IMR-90 (cell line): ENCODE measurements at regions not wholly inside any gene's neighbourhood (a gene's known extent, or its start where the extent isn't known, plus 50 kb on each side); places are given as distances from the start of the nearest gene placed in this dataset.

Experiments
- ATAC-seq: fragments of 200-7000 bp; cut with Tn5 transposase; 2 replicates; pipeline ENCODE4 v1.9.1; 2020; ENCODE audit warnings: low read depth, mild to moderate bottlenecking, moderate library complexity
- BruUV-seq: library from RNA; stranded (reverse); fragments of 400-500 nt; replicated peaks from 2 replicates; lab custom pipeline; 2021; lab: Mats Ljungman, UMichigan
- CTCF ChIA-PET: fragments of 300-600 bp; formaldehyde crosslinking; extraction: SDS; loops from one replicate; lab custom pipeline; 2021; ENCODE audit warnings: antibody characterized with exemption; lab: Yijun Ruan, JAX
- POLR2A ChIA-PET: fragments of 300-600 bp; sonication (Branson Sonifier 250); formaldehyde crosslinking; loops from one replicate; lab custom pipeline; 2022; ENCODE audit warnings: antibody characterized with exemption; ENCODE audit not compliant: unreplicated experiment; lab: Charles Lee
- DNase-seq: peaks from one replicate; pipeline ENCODE4 v3.0.0; 2013
- H2AFZ ChIP-seq: replicated peaks from 2 replicates; pipeline ENCODE3; 2013; ENCODE audit warnings: low read length, mild to moderate bottlenecking; ENCODE audit not compliant: poor library complexity
- H2AK5ac ChIP-seq: 2 replicates; pipeline ENCODE4 v1.6.1; 2013; ENCODE audit warnings: low read depth, low read length, inconsistent platforms
- H2AK9ac ChIP-seq: replicated peaks from 2 replicates; pipeline ENCODE3; 2013; ENCODE audit warnings: mild to moderate bottlenecking, low read depth, low read length, moderate library complexity; ENCODE audit not compliant: poor library complexity
- H2BK120ac ChIP-seq: 2 replicates; pipeline ENCODE4 v1.6.1; 2013; ENCODE audit warnings: low read depth, low read length, inconsistent platforms
- H2BK15ac ChIP-seq: 3 replicates; pipeline ENCODE4 v1.6.1; 2013; ENCODE audit warnings: low read depth, low read length, inconsistent platforms
- H2BK20ac ChIP-seq: 2 replicates; pipeline ENCODE4 v1.6.1; 2013; ENCODE audit warnings: low read depth, mild to moderate bottlenecking, inconsistent platforms, low read length, moderate library complexity
- H2BK5ac ChIP-seq: 2 replicates; pipeline ENCODE4 v1.6.1; 2013; ENCODE audit warnings: mild to moderate bottlenecking, low read depth, low read length, inconsistent platforms; ENCODE audit not compliant: poor library complexity, severe bottlenecking
- H3K14ac ChIP-seq: replicated peaks from 2 replicates; pipeline ENCODE4 v1.6.1; 2013; ENCODE audit warnings: low read depth, low read length, inconsistent platforms
- H3K18ac ChIP-seq: 2 replicates; pipeline ENCODE4 v1.6.1; 2013; ENCODE audit warnings: low read depth, low read length, control low read depth
- H3K23ac ChIP-seq: 2 replicates; pipeline ENCODE4 v1.6.1; 2013; ENCODE audit warnings: low read depth, low read length, inconsistent platforms
- H3K27ac ChIP-seq: 2 replicates; pipeline ENCODE4 v1.5.1; 2013; ENCODE audit warnings: mild to moderate bottlenecking, control low read depth, low read length; ENCODE audit not compliant: insufficient read depth
- H3K27me3 ChIP-seq: 2 replicates; pipeline ENCODE4 v1.6.1; 2013; ENCODE audit warnings: low read length; ENCODE audit not compliant: control insufficient read depth, insufficient read depth
- H3K36me3 ChIP-seq: 2 replicates; pipeline ENCODE4 v1.6.1; 2013; ENCODE audit warnings: low read length, mixed read lengths; ENCODE audit not compliant: control insufficient read depth, insufficient read depth
- H3K4ac ChIP-seq: 2 replicates; pipeline ENCODE4 v1.6.1; 2013; ENCODE audit warnings: low read depth, low read length, inconsistent platforms
- H3K4me1 ChIP-seq: 2 replicates; pipeline ENCODE4 v1.6.1; 2013; ENCODE audit warnings: low read length, mixed read lengths; ENCODE audit not compliant: control insufficient read depth, insufficient read depth
- H3K4me2 ChIP-seq: 2 replicates; pipeline ENCODE4 v1.6.1; 2013; ENCODE audit warnings: low read depth, mild to moderate bottlenecking, control low read depth, low read length, moderate library complexity
- H3K4me3 ChIP-seq: 2 replicates; pipeline ENCODE4 v1.5.1; 2013; ENCODE audit warnings: low read depth, mild to moderate bottlenecking, control low read depth, low read length, moderate library complexity; ENCODE audit not compliant: insufficient read depth
- H3K56ac ChIP-seq: 2 replicates; pipeline ENCODE4 v1.6.1; 2013; ENCODE audit warnings: low read length, inconsistent platforms; ENCODE audit not compliant: insufficient read depth; ENCODE audit errors: extremely low read depth
- H3K79me1 ChIP-seq, 2 experiments: 2 replicates each; pipeline ENCODE4 v1.6.1; 2013; ENCODE audit warnings: low read length in 2 of 2, inconsistent platforms in 1 of 2, low read depth in 1 of 2
- H3K9ac ChIP-seq: 2 replicates; pipeline ENCODE4 v1.6.1; 2013; ENCODE audit warnings: low read depth, low read length, control low read depth
- H3K9me1 ChIP-seq: 2 replicates; pipeline ENCODE4 v1.6.1; 2013; ENCODE audit warnings: low read length, inconsistent platforms; ENCODE audit not compliant: insufficient read depth
- H3K9me3 ChIP-seq: 2 replicates; pipeline ENCODE4 v1.6.1; 2013; ENCODE audit warnings: low read length; ENCODE audit not compliant: control insufficient read depth, insufficient read depth
- H4K20me1 ChIP-seq: 2 replicates; pipeline ENCODE4 v1.6.1; 2013; ENCODE audit warnings: low read length, inconsistent platforms; ENCODE audit not compliant: insufficient read depth
- H4K5ac ChIP-seq: 2 replicates; pipeline ENCODE4 v1.6.1; 2013; ENCODE audit warnings: mild to moderate bottlenecking, low read depth, low read length, control low read depth
- H4K8ac ChIP-seq, 2 experiments: 2 replicates each; pipeline ENCODE4 v1.6.1; 2013; ENCODE audit warnings: low read depth in 2 of 2, low read length in 2 of 2, control low read depth in 1 of 2, inconsistent platforms in 1 of 2
- H4K91ac ChIP-seq: 2 replicates; pipeline ENCODE4 v1.6.1; 2013; ENCODE audit warnings: low read depth, low read length, inconsistent platforms; ENCODE audit not compliant: insufficient read depth
- CHD1 ChIP-seq: IDR thresholded peaks from 2 replicates; pipeline ENCODE4 v1.6.1; 2012; ENCODE audit warnings: low read depth, low read length, improper control_type of control experiment
- MXI1 ChIP-seq: IDR thresholded peaks from 2 replicates; pipeline ENCODE4 v1.6.1; 2012; ENCODE audit warnings: low read depth, mild to moderate bottlenecking, low read length, moderate library complexity, borderline replicate concordance
- POLR2A ChIP-seq: IDR thresholded peaks from 2 replicates; pipeline ENCODE4 v1.6.1; 2012; ENCODE audit warnings: mild to moderate bottlenecking, low read depth, low read length
- RFX5 ChIP-seq: IDR thresholded peaks from 2 replicates; pipeline ENCODE4 v1.8.0; 2012; ENCODE audit warnings: low read depth, mild to moderate bottlenecking, low read length, moderate library complexity
- SMC3 ChIP-seq: fragments of 150-350 bp; IDR thresholded peaks from 2 replicates; pipeline ENCODE4 v1.6.1; 2016; ENCODE audit warnings: low read depth, mild to moderate bottlenecking, antibody characterized with exemption, low read length, moderate library complexity
- WGBS, 2 experiments: methylation state at CpG; one replicate each; pipeline versions ENCODE4 v1.1.5 to v1.1.7; 2013; ENCODE audit warnings: missing lambda C conversion rate in 2 of 2; ENCODE audit not compliant: insufficient read length in 1 of 2; ENCODE audit errors: extremely low coverage in 2 of 2; 5-methylcytosine and 5-hydroxymethylcytosine counted together
- dilution Hi-C: fragments of 300-500 bp; cut with HindIII; formaldehyde crosslinking; loops from one replicate; pipeline ENCODE4 v1.14.3; 2018; ENCODE audit warnings: low sequenced_read_pairs; ENCODE audit not compliant: unreplicated experiment
- in situ Hi-C: fragments of 300-500 bp; cut with MboI; formaldehyde crosslinking; loops from 3 replicates; pipeline ENCODE4 v1.14.3; 2019; ENCODE audit warnings: low sequenced_read_pairs, inconsistent platforms, mixed read lengths
- intact Hi-C: fragments of 100-400 bp; cut with micrococcal nuclease; formaldehyde crosslinking; loops from 2 replicates; pipeline ENCODE4 v1.10.0; 2022
- TF ChIP-seq, protein P1 (sequence below): fragments of 150-350 bp; IDR thresholded peaks from 2 replicates; pipeline ENCODE4 v1.6.1; 2016; ENCODE audit warnings: low read depth, mild to moderate bottlenecking, low read length, moderate library complexity, borderline replicate concordance

DNA sequence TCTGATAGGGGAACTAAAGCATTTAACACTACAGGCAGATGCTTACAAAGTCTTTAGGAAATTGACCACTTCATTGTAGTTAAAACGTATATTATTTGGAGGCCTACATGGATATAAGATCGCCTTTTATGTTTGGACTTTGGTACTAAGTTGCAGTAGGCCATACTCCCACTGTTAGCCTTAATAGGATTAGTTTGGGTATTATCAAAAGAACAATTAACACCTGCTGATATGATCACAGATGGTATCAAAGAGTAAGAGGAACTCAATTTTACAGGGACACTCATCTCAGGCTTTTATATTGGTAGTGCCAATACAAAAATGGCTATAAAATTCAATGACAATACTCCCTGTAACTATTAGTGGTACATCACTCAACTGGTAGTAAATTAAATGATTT is 1183.0 kb downstream of the MAT2B start:
- Histone ChIP-seq H4K91ac (no peak overlapping the region), H3K18ac (no peak overlapping the region), H2BK120ac (no peak overlapping the region), H3K79me1 (no peaks in the 10 kb centered on the region), H2BK20ac (no peak overlapping the region), H3K27me3 (no peaks in the 10 kb centered on the region), H3K36me3 (no peaks in the 10 kb centered on the region), H3K4me1 (no peaks in the 10 kb centered on the region), H3K23ac (no peak overlapping the region), H2BK5ac (no peak overlapping the region), H3K4me2 (no peak overlapping the region), H4K8ac (no peak overlapping the region), H3K9me3 (no peaks in the 10 kb centered on the region), H2AK9ac (no peak overlapping the region), H4K5ac (no peak overlapping the region), H3K9ac (no peak overlapping the region), H3K4ac (no peak overlapping the region), H2AFZ (no peak overlapping the region), H3K56ac (no peak overlapping the region), H2AK5ac (no peak overlapping the region), H4K20me1 (no peaks in the 10 kb centered on the region), H3K4me3 (no peak overlapping the region), H3K27ac (no peak overlapping the region), H3K9me1 (no peaks in the 10 kb centered on the region), H2BK15ac (no peak overlapping the region), H3K14ac (no peak overlapping the region)
- DNase-seq = no peak
- in situ Hi-C loops (no loop called here), dilution Hi-C loops (no loop called here), intact Hi-C loops (no loop called here)
- no peak for ATAC-seq
- ChIA-PET CTCF (no interaction called here), POLR2A (no interaction called here)
- TF ChIP-seq SMC3 = no peak
- TF ChIP-seq POLR2A = no peak
- no peak for TF ChIP-seq MXI1
- TF ChIP-seq, protein P1, sequence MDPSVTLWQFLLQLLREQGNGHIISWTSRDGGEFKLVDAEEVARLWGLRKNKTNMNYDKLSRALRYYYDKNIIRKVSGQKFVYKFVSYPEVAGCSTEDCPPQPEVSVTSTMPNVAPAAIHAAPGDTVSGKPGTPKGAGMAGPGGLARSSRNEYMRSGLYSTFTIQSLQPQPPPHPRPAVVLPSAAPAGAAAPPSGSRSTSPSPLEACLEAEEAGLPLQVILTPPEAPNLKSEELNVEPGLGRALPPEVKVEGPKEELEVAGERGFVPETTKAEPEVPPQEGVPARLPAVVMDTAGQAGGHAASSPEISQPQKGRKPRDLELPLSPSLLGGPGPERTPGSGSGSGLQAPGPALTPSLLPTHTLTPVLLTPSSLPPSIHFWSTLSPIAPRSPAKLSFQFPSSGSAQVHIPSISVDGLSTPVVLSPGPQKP = no peak
- TF ChIP-seq RFX5 = no peak
- TF ChIP-seq CHD1 = no peak
- BruUV-seq = no TSS peak
- WGBS, 2 experiments = no CpG with 5 or more reads among the region's 2 CpGs
